GM19328 (cell line): ENCODE measurements at regions not wholly inside any gene's neighbourhood (a gene's known extent, or its start where the extent isn't known, plus 50 kb on each side); places are given as distances from the start of the nearest gene placed in this dataset.

ENCODE experiments used
- ATAC-seq: cut with Tn5 transposase; IDR thresholded peaks from one replicate; pipeline ENCODE4 v1.9.1; 2021; ENCODE audit warnings: mild to moderate bottlenecking, moderate library complexity; ENCODE audit not compliant: unreplicated experiment

- no peak for ATAC-seq
Measured at GRCh38 chr4:37051866-37052265, 192.7 kb upstream of the NWD2 start.

DNA sequence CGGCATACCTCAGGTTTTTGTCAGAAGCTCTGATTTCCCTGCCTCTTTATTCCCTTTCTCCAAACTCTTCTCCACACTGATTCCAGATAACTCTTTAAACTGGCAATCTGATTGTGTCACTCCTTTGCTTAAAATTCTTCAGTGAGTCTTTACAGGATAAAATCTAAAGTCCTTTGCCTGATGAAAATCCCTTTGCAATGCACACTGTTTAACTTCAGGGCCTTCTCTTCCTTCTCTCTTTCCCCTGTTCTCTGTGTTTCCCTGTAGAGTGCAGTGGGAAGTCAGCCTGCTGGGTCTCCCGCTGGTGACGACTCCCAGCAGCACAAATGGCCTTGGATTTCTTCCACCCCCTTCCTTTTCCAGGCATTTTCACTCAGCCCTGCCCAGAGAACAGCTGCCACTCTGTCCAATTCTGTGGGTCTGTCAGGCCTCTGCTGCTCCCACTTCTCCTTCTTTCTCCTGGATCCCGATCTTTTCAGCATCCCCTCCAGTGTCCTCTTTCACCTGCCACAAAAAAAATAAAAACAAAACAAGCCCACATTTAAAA, 189.9 kb upstream of the NWD2 start:
- no peak for ATAC-seq

GRCh38 chr4:37058826-37059225, 185.7 kb upstream of the NWD2 start:
- ATAC-seq, result no peak

GRCh38 chr4:37066159-37066558, 178.4 kb upstream of the NWD2 start:
- no peak for ATAC-seq

GRCh38 chr4:37068580-37068979, 176.0 kb upstream of the NWD2 start:
- no peak for ATAC-seq

GRCh38 chr4:37070041-37070440, 174.5 kb upstream of the NWD2 start:
- no peak for ATAC-seq

- ATAC-seq, result no peak
Measured at GRCh38 chr4:37071576-37071975, 173.0 kb upstream of the NWD2 start.

GRCh38 chr4:37073226-37073840, 171.2 kb upstream of the NWD2 start:
- no peak for ATAC-seq

- no peak for ATAC-seq
Measured at GRCh38 chr4:37082912-37083311, 161.6 kb upstream of the NWD2 start.

GRCh38 chr4:37095925-37096324, 148.6 kb upstream of the NWD2 start:
- no peak for ATAC-seq

DNA sequence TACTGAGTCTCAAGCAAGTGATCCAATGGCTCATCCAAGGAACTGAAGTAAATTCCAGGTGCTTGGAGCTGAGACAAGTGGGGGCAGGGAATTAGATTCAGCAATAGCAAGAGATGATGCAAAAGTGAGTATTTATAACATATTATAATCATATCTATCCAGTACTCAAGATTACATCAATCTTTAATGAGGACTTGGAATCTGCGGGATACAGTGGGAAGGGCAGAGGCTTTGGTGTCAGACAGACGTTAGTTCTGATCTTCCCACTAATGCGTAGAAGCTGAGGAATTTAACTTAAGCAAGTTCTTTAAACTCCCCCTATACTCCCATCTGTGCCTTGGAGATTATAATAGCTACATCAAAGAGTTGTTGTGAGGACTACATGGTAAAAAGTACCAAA, 143.4 kb upstream of the NWD2 start:
- ATAC-seq, result no peak

DNA sequence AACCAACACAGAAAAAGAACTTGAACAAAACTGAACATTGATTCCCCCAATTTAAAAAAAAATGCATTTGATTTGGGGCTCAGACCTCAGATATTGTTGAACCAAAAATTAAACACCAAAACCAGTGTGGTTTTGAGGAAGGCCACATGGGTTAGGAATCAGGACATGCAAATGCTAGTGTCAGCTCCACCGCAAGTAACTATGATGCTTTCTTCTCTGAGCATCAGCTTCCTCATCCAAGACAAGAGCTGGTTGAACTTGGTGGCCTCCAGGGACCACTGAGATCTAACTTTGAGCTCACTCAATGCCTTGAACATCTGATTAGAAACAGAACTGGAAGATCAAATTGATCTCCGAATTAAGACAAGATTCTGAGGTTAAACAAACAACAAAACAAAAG, 142.9 kb upstream of the NWD2 start:
- no peak for ATAC-seq

- no peak for ATAC-seq
Measured at GRCh38 chr4:37109756-37110155, 134.8 kb upstream of the NWD2 start.

DNA sequence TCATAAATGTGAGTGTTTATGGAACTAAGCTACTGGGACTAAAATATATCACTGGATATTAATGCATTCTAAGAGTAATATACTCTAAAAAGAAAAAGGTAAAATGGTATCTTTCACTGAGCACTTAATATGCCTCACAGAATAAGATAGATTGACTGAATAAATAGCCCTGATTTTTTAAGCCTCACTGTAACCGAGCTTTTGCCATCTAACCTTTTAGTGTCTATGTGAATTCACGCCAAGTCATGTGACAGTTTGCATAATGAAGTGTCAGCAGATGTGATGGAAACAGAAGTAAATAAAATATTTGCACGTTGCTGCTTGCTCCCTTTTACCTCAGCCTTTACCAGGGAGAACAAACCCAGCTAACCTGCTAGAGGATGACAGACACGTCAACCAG, 119.7 kb upstream of the NWD2 start:
- ATAC-seq, result no peak

DNA sequence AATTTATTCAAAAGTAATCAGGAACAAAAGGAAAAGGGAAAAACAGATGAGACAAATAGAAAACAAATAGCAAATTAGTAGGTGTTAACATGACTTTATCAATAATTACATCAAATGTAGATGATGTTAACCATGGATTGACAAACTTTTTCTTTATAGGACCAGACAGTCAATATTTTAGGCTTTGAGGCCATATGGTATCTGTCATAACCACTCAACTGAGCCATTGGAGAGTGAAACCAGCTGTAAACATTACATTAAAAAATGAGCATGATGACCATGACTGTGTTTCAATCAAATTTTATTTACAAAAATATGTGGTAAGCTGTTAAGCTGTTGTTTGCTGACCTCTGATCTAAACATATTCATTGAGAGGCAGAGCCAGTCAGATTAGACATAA, 118.5 kb upstream of the NWD2 start:
- no peak for ATAC-seq

GRCh38 chr4:37130465-37130864, 114.1 kb upstream of the NWD2 start:
- ATAC-seq, result no peak

GRCh38 chr4:37132351-37132974, 112.1 kb upstream of the NWD2 start:
- no peak for ATAC-seq

DNA sequence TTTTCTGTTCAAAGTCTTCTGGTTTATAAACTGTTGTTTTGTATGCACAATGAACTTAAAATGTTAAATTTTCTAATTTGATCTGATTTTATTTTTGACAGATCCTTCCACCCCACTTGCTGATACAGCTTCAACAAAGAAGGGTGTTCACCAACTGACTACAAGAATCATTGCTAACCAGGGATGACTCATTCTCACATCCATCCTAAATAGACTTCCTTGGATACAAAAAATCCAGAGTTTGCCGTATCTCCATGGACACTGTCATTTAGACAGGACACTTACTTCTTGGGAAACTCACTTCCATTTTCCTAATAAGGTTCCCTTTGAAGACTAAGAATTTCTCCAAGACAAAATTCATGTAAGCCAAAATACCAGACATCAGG, 111.6 kb upstream of the NWD2 start:
- ATAC-seq, result no peak

- ATAC-seq, result peak; percentile 69
Measured at GRCh38 chr4:37138019-37138653, 106.4 kb upstream of the NWD2 start.

DNA sequence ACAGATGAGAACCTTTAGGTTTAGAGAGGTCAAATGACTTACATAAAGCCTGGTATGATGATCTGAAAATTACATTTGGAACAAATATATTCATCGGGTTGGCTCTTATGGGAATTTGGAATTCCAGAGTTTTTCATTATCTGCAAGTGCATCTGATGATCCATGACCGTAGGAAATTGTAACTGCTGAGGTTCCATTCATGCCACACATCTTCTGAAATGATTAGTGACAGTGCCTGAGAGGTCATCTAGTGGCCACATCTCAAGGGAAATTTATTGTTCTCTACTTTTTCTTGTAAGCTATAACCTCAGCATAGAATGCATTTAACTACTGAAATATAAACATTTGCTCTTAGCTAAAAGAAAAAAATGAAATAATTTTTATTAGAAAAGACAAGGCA, 105.8 kb upstream of the NWD2 start:
- peak; percentile 30 for ATAC-seq

GRCh38 chr4:37139987-37140386, 104.6 kb upstream of the NWD2 start:
- ATAC-seq, result no peak

DNA sequence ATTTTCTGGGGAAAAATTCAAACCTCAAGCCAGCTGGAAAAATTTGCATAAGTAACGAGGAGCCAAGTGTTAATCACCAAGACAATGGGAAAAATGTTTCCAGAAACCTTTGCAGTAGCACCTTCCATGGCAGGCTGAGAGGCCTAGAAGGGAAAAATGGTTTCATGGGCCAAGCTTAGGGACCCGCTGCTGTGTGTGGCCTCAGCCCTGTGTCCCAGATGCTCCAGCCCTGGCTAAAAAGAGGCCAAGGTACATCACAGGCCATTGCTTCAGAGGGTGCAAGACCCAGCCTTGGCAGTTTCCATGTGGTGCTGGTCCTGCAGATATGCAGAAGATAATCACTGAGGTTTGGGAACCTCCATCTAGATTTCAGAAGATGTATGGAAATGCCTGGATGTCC, 98.3 kb upstream of the NWD2 start:
- no peak for ATAC-seq
